GM19468 (cell line): ENCODE measurements at regions not wholly inside any gene's neighbourhood (a gene's known extent, or its start where the extent isn't known, plus 50 kb on each side); places are given as distances from the start of the nearest gene placed in this dataset.

Experiments
- ATAC-seq: cut with Tn5 transposase; IDR thresholded peaks from one replicate; pipeline ENCODE4 v1.9.1; 2021; ENCODE audit warnings: mild to moderate bottlenecking, moderate library complexity, moderate number of reproducible peaks; ENCODE audit not compliant: unreplicated experiment; ENCODE audit errors: extremely low read depth

GRCh38 chr4:10738826-10739489, 54.4 kb upstream of the CLNK start:
- no peak for ATAC-seq

GRCh38 chr4:10737337-10737736, 52.8 kb upstream of the CLNK start:
- ATAC-seq: no peak

- no peak for ATAC-seq
These were observed 52.3 kb upstream of the CLNK start for GRCh38 chr4:10736895-10737294.

GRCh38 chr4:10736266-10736665, 51.7 kb upstream of the CLNK start:
- no peak for ATAC-seq

GRCh38 chr4:10734697-10735096, 50.1 kb upstream of the CLNK start:
- no peak for ATAC-seq
